D721Med (cell line): ENCODE measurements at regions not wholly inside any gene's neighbourhood (a gene's known extent, or its start where the extent isn't known, plus 50 kb on each side); places are given as distances from the start of the nearest gene placed in this dataset.

ENCODE experiments used
- DNase-seq: peaks from one replicate; pipeline ENCODE4 v3.0.0; 2011; ENCODE audit warnings: low spot score; ENCODE audit not compliant: insufficient read length
- FAIRE-seq: peaks from 2 replicates; lab custom pipeline; 2011; peaks lifted over from hg19 to GRCh38; lab: Jason Lieb, UNC
- CTCF ChIP-seq: IDR thresholded peaks from 2 replicates; pipeline ENCODE4 v1.5.1; 2012; ENCODE audit warnings: mild to moderate bottlenecking, control low read depth; ENCODE audit not compliant: insufficient read depth; ENCODE audit errors: missing control alignments

- FAIRE-seq (no peak), DNase-seq (no peak)
- no peak for TF ChIP-seq CTCF
These were observed 411.0 kb upstream of the WWC1 start for GRCh38 chr5:167880420-167880819.

- FAIRE-seq (no peak), DNase-seq (no peak)
- TF ChIP-seq CTCF: no peak
These were observed 410.4 kb upstream of the WWC1 start for GRCh38 chr5:167881041-167881440.

- DNase-seq (no peak), FAIRE-seq (no peak)
- TF ChIP-seq CTCF: no peak
These were observed 405.2 kb upstream of the WWC1 start for GRCh38 chr5:167886196-167886595.

- no peak for FAIRE-seq
- no peak for DNase-seq
- TF ChIP-seq CTCF: no peak
These were observed 403.1 kb upstream of the WWC1 start for GRCh38 chr5:167888393-167888792.

- no peak for FAIRE-seq
- no peak for DNase-seq
- TF ChIP-seq CTCF: no peak
These were observed 402.2 kb upstream of the WWC1 start for GRCh38 chr5:167889276-167889675.

- no peak for TF ChIP-seq CTCF
- DNase-seq (no peak), FAIRE-seq (no peak)
These were observed 398.9 kb upstream of the WWC1 start for GRCh38 chr5:167892352-167893115.

GRCh38 chr5:167893271-167893670 is 398.2 kb upstream of the WWC1 start:
- FAIRE-seq (no peak), DNase-seq (no peak)
- no peak for TF ChIP-seq CTCF
